ENCODE measurements at regions not wholly inside any gene's neighbourhood (a gene's known extent, or its start where the extent isn't known, plus 50 kb on each side); places are given as distances from the start of the nearest gene placed in this dataset.

DNA sequence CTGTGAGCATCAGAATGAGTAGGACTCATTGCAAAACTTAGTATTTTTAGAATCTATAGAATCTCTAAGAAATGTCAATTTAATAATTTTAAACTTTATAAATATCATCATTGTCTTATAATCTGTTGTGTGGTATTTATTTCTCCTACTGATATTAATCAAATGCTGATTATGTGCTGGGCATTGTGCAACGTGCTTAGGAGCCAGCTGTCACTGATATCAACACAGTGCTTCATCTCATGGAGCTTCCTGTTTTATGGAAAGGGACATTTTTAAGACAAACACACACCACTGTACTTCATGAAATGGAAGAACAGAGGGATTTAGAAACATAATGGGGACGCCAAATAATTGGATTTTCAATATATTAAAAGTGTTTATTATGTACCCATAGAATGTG lies 737.9 kb upstream of the TMPRSS15 start:
- H3K9ac ChIP-seq (ENCODE audit: low read depth, low read length, poor library complexity) = no peak overlapping the region
- no CpG with 5 or more reads among the region's 2 CpGs for whole genome bisulfite sequencing, 2 donors (ENCODE audit: extremely low coverage in 2 of 2, insufficient read length in 2 of 2, insufficient replicate concordance in 1 of 2)
- no peak overlapping the region for H3K14ac ChIP-seq (ENCODE audit: low read length)
- H2BK120ac ChIP-seq (ENCODE audit: low read depth, low read length) = no peak overlapping the region
- no peak overlapping the region for H2BK12ac ChIP-seq (ENCODE audit: low read length)
- no peak overlapping the region for H4K91ac ChIP-seq (ENCODE audit: low read depth, low read length, poor library complexity)
- no peaks in the 10 kb centered on the region for H3K27me3 ChIP-seq (ENCODE audit: control insufficient read depth in 3 of 3, insufficient read depth in 3 of 3, low read depth in 1 of 3, low read length in 3 of 3)
- H2AK5ac ChIP-seq (ENCODE audit: low read depth, low read length) = no peak overlapping the region
- H3K4me2 ChIP-seq (ENCODE audit: insufficient read depth, low read length, poor library complexity, severe bottlenecking) = no peak overlapping the region
- H3K36me3 ChIP-seq (replicated peaks in 1 of 2; ENCODE audit: control insufficient read depth in 2 of 2, insufficient read depth in 2 of 2, low read length in 2 of 2) = no peaks in the 10 kb centered on the region
- no peak for DNase-seq (ENCODE audit: low spot score)
- H3K23ac ChIP-seq (ENCODE audit: low read depth, low read length, poor library complexity) = no peak overlapping the region
- no peak overlapping the region for H2BK5ac ChIP-seq (ENCODE audit: low read length)
- no peaks in the 10 kb centered on the region for H3K79me1 ChIP-seq (ENCODE audit: low read depth, low read length)
- H2BK15ac ChIP-seq (ENCODE audit: low read length) = no peak overlapping the region
- H2AFZ ChIP-seq (ENCODE audit: low read length) = no peak overlapping the region
- no peak overlapping the region for H3K27ac ChIP-seq (replicated peaks; ENCODE audit: low read length)
- no peaks in the 10 kb centered on the region for H3K9me3 ChIP-seq (replicated peaks in 1 of 2; ENCODE audit: control insufficient read depth in 2 of 2, insufficient read depth in 1 of 2, low read depth in 1 of 2, low read length in 2 of 2)
- H3K4me3 ChIP-seq (ENCODE audit: low read length in 2 of 2) = no peak overlapping the region
- no peak overlapping the region for H4K8ac ChIP-seq (ENCODE audit: low read depth, low read length)
- no peaks in the 10 kb centered on the region for H3K4me1 ChIP-seq (ENCODE audit: control insufficient read depth in 2 of 2, insufficient read depth in 1 of 2, low read depth in 1 of 2, low read length in 2 of 2)
- H3K4ac ChIP-seq (ENCODE audit: low read length) = no peak overlapping the region
- no peak overlapping the region for H3K18ac ChIP-seq (ENCODE audit: low read length)

- Histone ChIP-seq H3K4me1 (ENCODE audit: control insufficient read depth in 2 of 2, insufficient read depth in 1 of 2, low read depth in 1 of 2, low read length in 2 of 2) (no peaks in the 10 kb centered on the region), H3K9ac (ENCODE audit: low read depth, low read length, poor library complexity) (no peak overlapping the region), H3K27ac (replicated peaks; ENCODE audit: low read length) (no peak overlapping the region), H2AFZ (ENCODE audit: low read length) (no peak overlapping the region), H3K4me3 (ENCODE audit: low read length in 2 of 2) (no peak overlapping the region), H2BK120ac (ENCODE audit: low read depth, low read length) (no peak overlapping the region), H3K14ac (ENCODE audit: low read length) (no peak overlapping the region), H2BK12ac (ENCODE audit: low read length) (no peak overlapping the region), H3K36me3 (replicated peaks in 1 of 2; ENCODE audit: control insufficient read depth in 2 of 2, insufficient read depth in 2 of 2, low read length in 2 of 2) (no peaks in the 10 kb centered on the region), H3K79me1 (ENCODE audit: low read depth, low read length) (no peaks in the 10 kb centered on the region), H2AK5ac (ENCODE audit: low read depth, low read length) (no peak overlapping the region), H2BK5ac (ENCODE audit: low read length) (no peak overlapping the region), H2BK15ac (ENCODE audit: low read length) (no peak overlapping the region), H3K27me3 (ENCODE audit: control insufficient read depth in 3 of 3, insufficient read depth in 3 of 3, low read depth in 1 of 3, low read length in 3 of 3) (no peaks in the 10 kb centered on the region), H3K23ac (ENCODE audit: low read depth, low read length, poor library complexity) (no peak overlapping the region), H4K8ac (ENCODE audit: low read depth, low read length) (no peak overlapping the region), H3K18ac (ENCODE audit: low read length) (no peak overlapping the region), H3K4ac (ENCODE audit: low read length) (no peak overlapping the region), H3K4me2 (ENCODE audit: insufficient read depth, low read length, poor library complexity, severe bottlenecking) (no peak overlapping the region), H4K91ac (ENCODE audit: low read depth, low read length, poor library complexity) (no peak overlapping the region), H3K9me3 (replicated peaks in 1 of 2; ENCODE audit: control insufficient read depth in 2 of 2, insufficient read depth in 1 of 2, low read depth in 1 of 2, low read length in 2 of 2) (peaks cover 0 to 1% of the 10 kb centered on the region in 2 donors)
- no CpG with 5 or more reads among the region's 4 CpGs for WGBS, 2 donors (ENCODE audit: extremely low coverage in 2 of 2, insufficient read length in 2 of 2, insufficient replicate concordance in 1 of 2)
- no peak for DNase-seq (ENCODE audit: low spot score)
Measured at GRCh38 chr21:19145682-19146293, 742.2 kb upstream of the TMPRSS15 start.

- Histone ChIP-seq H3K9me3 (replicated peaks in 1 of 2; ENCODE audit: control insufficient read depth in 2 of 2, insufficient read depth in 1 of 2, low read depth in 1 of 2, low read length in 2 of 2) (peaks cover 0 to 1% of the 10 kb centered on the region in 2 donors), H3K4ac (ENCODE audit: low read length) (no peak overlapping the region), H2AFZ (ENCODE audit: low read length) (no peak overlapping the region), H3K4me2 (ENCODE audit: insufficient read depth, low read length, poor library complexity, severe bottlenecking) (no peak overlapping the region), H3K27me3 (ENCODE audit: control insufficient read depth in 3 of 3, insufficient read depth in 3 of 3, low read depth in 1 of 3, low read length in 3 of 3) (no peaks in the 10 kb centered on the region), H4K8ac (ENCODE audit: low read depth, low read length) (no peak overlapping the region), H3K27ac (replicated peaks; ENCODE audit: low read length) (no peak overlapping the region), H2AK5ac (ENCODE audit: low read depth, low read length) (no peak overlapping the region), H3K14ac (ENCODE audit: low read length) (no peak overlapping the region), H3K4me1 (ENCODE audit: control insufficient read depth in 2 of 2, insufficient read depth in 1 of 2, low read depth in 1 of 2, low read length in 2 of 2) (no peaks in the 10 kb centered on the region), H3K36me3 (replicated peaks in 1 of 2; ENCODE audit: control insufficient read depth in 2 of 2, insufficient read depth in 2 of 2, low read length in 2 of 2) (no peaks in the 10 kb centered on the region), H3K23ac (ENCODE audit: low read depth, low read length, poor library complexity) (no peak overlapping the region), H3K18ac (ENCODE audit: low read length) (no peak overlapping the region), H2BK12ac (ENCODE audit: low read length) (no peak overlapping the region), H2BK5ac (ENCODE audit: low read length) (no peak overlapping the region), H3K4me3 (ENCODE audit: low read length in 2 of 2) (no peak overlapping the region), H4K91ac (ENCODE audit: low read depth, low read length, poor library complexity) (no peak overlapping the region), H2BK120ac (ENCODE audit: low read depth, low read length) (no peak overlapping the region), H3K9ac (ENCODE audit: low read depth, low read length, poor library complexity) (no peak overlapping the region), H3K79me1 (ENCODE audit: low read depth, low read length) (no peaks in the 10 kb centered on the region), H2BK15ac (ENCODE audit: low read length) (no peak overlapping the region)
- no peak for DNase-seq (ENCODE audit: low spot score)
- WGBS, 2 donors (ENCODE audit: extremely low coverage in 2 of 2, insufficient read length in 2 of 2, insufficient replicate concordance in 1 of 2) = no CpG with 5 or more reads among the region's 3 CpGs
Measured at GRCh38 chr21:19148056-19148455, 744.5 kb upstream of the TMPRSS15 start.

GRCh38 chr21:19171585-19171984 lies 768.0 kb upstream of the TMPRSS15 start:
- H3K4me1 ChIP-seq (ENCODE audit: control insufficient read depth in 2 of 2, insufficient read depth in 1 of 2, low read depth in 1 of 2, low read length in 2 of 2) = peaks cover 0 to under 1% of the 10 kb centered on the region in 2 donors
- no peak for DNase-seq (ENCODE audit: low spot score)
- H2AFZ ChIP-seq (ENCODE audit: low read length) = peak overlapping the region; percentile 50
- no peak overlapping the region for H3K27ac ChIP-seq (replicated peaks; ENCODE audit: low read length)
- no peaks in the 10 kb centered on the region for H3K79me1 ChIP-seq (ENCODE audit: low read depth, low read length)
- H3K4ac ChIP-seq (ENCODE audit: low read length) = no peak overlapping the region
- no peak overlapping the region for H2BK12ac ChIP-seq (ENCODE audit: low read length)
- H3K36me3 ChIP-seq (replicated peaks in 1 of 2; ENCODE audit: control insufficient read depth in 2 of 2, insufficient read depth in 2 of 2, low read length in 2 of 2) = no peaks in the 10 kb centered on the region
- no peak overlapping the region for H2BK15ac ChIP-seq (ENCODE audit: low read length)
- no CpG with 5 or more reads among the region's 4 CpGs for WGBS, 2 donors (ENCODE audit: extremely low coverage in 2 of 2, insufficient read length in 2 of 2, insufficient replicate concordance in 1 of 2)
- no peak overlapping the region for H3K4me3 ChIP-seq (ENCODE audit: low read length in 2 of 2)
- no peak overlapping the region for H3K14ac ChIP-seq (ENCODE audit: low read length)
- no peak overlapping the region for H4K91ac ChIP-seq (ENCODE audit: low read depth, low read length, poor library complexity)
- no peak overlapping the region for H4K8ac ChIP-seq (ENCODE audit: low read depth, low read length)
- no peak overlapping the region for H3K4me2 ChIP-seq (ENCODE audit: insufficient read depth, low read length, poor library complexity, severe bottlenecking)
- H2AK5ac ChIP-seq (ENCODE audit: low read depth, low read length) = no peak overlapping the region
- H2BK5ac ChIP-seq (ENCODE audit: low read length) = no peak overlapping the region
- no peaks in the 10 kb centered on the region for H3K9me3 ChIP-seq (replicated peaks in 1 of 2; ENCODE audit: control insufficient read depth in 2 of 2, insufficient read depth in 1 of 2, low read depth in 1 of 2, low read length in 2 of 2)
- no peak overlapping the region for H2BK120ac ChIP-seq (ENCODE audit: low read depth, low read length)
- no peak overlapping the region for H3K18ac ChIP-seq (ENCODE audit: low read length)
- no peaks in the 10 kb centered on the region for H3K27me3 ChIP-seq (ENCODE audit: control insufficient read depth in 3 of 3, insufficient read depth in 3 of 3, low read depth in 1 of 3, low read length in 3 of 3)
- H3K23ac ChIP-seq (ENCODE audit: low read depth, low read length, poor library complexity) = no peak overlapping the region
- H3K9ac ChIP-seq (ENCODE audit: low read depth, low read length, poor library complexity) = no peak overlapping the region

Measured in neuronal stem cell (in vitro differentiated cells).